DMS53 treated with DMSO at 0.1 percent for 48 hours (cell line): ENCODE measurements at regions not wholly inside any gene's neighbourhood (a gene's known extent, or its start where the extent isn't known, plus 50 kb on each side); places are given as distances from the start of the nearest gene placed in this dataset.

Experiments used
- DNase-seq: peaks from one replicate; lab custom pipeline; 2025; ENCODE audit not compliant: unreplicated experiment; lab: John Stamatoyannopoulos, UW

DNA sequence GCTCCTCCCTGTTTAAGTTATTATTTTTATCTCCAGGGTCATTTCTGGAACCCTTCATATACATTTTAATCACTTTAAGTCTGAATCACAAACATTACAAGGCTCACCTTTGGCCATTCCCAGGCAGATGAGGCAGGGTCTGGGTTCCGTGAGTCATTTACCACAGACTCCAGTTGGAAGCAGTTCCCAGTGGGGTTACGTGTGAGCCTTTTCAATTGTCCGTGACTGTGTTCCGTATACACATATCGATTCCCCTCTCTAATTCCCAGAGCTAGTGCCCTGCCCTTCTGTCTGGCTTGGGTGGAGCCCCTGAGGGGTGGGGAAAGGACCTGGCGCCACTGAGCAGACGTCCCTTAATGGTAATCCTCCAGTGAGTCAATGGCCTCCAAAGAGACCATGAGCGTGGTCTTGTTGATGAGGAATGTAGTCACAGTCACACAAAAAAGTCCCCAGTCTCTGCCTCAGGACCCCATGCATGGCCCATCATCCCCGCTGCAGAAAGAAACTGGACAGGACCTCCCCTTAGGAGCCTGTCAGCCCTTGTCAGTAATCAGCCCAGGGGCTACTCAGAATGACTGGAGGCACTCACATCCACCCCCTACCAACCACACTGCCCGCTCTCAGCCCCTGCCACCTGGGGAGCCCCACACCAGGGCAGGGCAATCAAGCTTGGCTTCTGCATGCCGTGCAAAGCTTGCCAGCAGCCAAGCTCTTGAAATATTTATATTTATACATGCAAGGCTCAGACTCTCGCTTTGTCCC, 144.4 kb downstream of the ZIC5 start:
- no peak for DNase-seq

- DNase-seq = no peak
These were observed 147.6 kb downstream of the ZIC5 start for GRCh38 chr13:99823961-99824360.

DNA sequence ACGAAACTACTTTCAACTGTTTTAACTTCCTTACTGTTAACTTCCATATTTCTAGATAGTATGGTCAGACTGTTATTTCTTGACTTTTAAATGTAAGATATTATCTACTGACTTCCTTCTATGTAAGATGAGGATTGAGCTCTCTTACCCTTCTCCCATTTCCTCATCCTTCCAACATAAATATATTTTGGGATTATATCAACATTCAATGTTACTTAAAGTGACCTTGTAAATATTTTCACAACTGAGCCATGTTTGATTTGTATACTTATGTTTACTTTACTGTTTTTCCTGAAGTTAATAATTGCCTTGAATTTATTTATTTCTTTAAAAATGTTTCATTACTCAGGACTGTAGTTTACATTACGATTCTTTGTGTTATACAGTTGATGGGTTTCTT, 148.7 kb downstream of the ZIC5 start:
- DNase-seq = no peak

GRCh38 chr13:99821741-99822140, 149.8 kb downstream of the ZIC5 start:
- no peak for DNase-seq

- DNase-seq = no peak
These were observed 151.6 kb downstream of the ZIC5 start for GRCh38 chr13:99819967-99820366.

- no peak for DNase-seq
These were observed 155.2 kb downstream of the ZIC5 start for GRCh38 chr13:99816321-99816720.

GRCh38 chr13:99813336-99814095, 158.1 kb downstream of the ZIC5 start:
- DNase-seq = no peak

DNA sequence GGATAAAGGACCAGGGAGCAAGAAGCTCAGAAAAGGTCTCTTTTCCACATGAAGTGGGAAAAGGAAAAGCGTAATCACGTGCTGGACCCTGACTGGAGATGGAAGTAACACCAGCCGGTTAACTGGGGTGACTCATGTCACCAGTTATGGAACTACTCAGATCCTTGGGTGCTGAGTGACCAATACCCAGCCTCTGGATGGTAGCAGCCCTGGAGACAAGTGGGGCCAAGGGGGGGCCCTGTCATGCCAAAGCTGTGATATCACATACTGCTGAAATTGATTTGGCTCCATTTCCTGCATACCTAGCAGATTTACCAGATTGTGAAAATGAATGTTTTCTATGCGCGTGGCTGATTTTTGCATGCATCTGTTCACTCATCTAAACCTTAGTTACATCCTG, 158.9 kb downstream of the ZIC5 start:
- DNase-seq = no peak

DNA sequence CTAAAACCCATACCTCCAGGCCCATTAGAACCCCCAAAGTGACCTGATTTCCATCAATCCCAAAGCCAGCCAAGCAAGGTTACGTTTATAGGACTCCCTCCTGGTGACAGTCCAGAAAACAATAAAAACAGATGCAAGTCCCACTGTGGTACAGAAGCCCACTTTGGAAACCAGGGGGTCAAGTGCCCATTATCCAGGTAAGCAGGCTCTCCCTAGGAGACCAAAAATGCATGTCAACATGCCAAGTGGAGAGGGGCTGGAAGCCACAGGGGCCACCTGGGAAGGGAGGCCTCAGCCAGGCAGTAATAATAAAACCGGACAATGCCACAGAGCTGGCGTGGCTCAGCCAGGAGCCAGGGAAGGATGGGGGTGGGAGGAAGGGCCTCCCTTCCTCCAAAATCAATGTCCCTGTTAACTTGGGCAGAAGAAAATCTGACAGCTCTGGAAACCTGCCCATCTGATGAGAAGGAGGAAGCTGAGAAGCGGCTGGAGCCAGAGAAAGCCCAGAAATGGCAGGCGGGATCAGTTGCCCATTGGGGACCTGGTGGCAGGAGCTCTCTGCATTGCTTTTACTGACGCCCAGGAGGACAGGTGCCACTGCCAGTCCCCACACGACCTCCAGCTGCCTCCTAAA, 160.4 kb downstream of the ZIC5 start:
- DNase-seq = no peak

- DNase-seq = peak; percentile 1
These were observed 161.6 kb downstream of the ZIC5 start for GRCh38 chr13:99809926-99810325.

- no peak for DNase-seq
These were observed 162.1 kb downstream of the ZIC5 start for GRCh38 chr13:99809496-99809895.

- DNase-seq = no peak
These were observed 162.8 kb downstream of the ZIC5 start for GRCh38 chr13:99808786-99809185.

GRCh38 chr13:99806671-99807070, 164.9 kb downstream of the ZIC5 start:
- no peak for DNase-seq

DNA sequence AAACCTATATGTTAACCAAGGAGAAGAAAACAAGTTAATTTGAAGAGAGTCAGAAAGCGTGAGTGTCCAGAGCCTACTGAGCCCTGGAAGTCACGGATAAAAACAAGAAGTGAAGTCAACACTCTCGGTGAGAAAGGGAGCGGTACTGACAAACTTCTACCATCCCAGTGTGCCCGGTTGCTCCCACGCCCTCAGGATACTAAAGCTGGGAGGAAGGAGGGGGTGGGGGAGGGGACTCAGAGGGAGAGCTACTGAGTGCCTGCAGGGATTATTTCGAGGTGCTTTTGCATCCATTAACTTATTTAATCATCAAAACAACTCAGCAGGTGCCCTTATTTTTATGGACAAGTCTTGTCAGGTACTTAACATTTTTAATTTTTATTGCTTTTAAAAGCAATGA, 166.2 kb downstream of the ZIC5 start:
- DNase-seq = no peak

GRCh38 chr13:99803141-99803540, 168.4 kb downstream of the ZIC5 start:
- no peak for DNase-seq

DNA sequence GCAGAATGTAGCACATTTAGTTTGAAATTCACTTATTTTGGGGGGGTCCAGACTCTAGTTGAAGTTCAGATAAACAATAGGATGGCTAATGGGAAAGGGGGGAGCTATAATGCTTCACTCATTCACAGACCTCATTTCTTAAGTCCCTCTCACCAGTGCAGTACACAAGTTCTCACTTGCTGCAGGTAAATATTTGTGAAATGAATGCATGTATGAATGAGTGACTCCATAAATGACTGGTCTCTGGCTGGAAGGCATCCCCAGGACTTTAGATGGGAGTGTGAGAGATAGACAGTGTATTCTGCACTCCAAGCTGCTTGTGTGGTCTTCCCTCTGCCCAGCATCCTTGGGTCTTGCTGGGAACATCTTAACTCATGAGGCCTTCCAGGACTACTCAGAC, 169.2 kb downstream of the ZIC5 start:
- no peak for DNase-seq

DNA sequence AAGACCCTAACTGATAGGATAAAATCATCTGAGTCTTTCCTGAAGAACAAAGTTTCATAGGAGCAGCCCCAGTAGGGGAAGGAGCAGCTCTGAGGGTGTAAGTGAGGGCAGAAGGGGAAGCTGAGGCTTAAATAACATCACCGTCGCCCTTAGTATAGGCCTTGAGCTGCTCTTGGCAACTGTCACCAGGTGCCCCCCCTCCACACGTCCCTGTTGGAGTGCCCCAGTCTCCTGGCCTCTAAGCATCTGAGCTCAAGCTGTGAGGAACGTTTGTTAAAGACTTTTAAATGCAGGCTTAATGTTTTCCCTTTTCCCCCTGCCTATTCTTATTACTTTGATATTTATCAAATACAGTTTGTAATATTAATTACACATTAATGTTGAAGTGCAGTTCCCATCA, 170.6 kb downstream of the ZIC5 start:
- no peak for DNase-seq

GRCh38 chr13:99800011-99800410, 171.6 kb downstream of the ZIC5 start:
- no peak for DNase-seq

DNA sequence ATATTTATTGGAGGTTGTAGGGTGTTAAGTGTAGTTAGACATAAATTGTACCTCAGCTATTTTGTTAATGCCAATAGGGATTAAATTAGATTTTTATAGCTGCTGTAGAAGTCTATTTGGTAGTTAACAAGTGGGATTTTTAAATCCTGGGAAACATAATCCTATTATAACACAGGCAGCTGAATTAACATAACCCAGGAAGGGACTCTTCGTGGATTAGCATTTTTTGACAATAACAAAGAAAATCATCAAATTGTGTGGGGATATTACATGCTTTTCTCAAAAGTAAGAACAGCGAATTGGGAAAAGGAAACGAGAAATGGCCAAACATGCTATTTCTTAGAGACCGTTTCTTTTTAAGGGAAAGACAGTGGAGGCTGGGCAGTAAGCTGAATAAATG, 172.8 kb downstream of the ZIC5 start:
- no peak for DNase-seq

DNA sequence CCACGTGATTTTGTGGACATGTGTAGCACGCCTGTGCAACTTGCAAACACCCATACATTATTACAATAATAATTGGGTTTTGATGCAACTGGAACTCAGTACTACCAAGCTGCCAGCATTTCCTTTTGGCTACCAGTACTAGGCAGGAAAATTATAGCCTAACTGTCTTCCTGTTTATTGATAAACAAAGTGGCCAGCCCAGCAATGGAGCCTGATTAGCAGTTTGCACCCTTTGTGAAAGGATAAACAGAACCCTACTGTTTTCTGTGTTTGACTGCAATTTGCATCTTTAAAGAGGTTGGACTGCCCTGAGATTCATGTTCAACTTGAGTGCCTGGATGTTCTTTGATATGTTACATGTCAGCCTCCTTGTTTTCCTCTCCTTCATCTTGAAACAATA, 173.9 kb downstream of the ZIC5 start:
- DNase-seq = no peak

GRCh38 chr13:99796175-99796819, 175.3 kb downstream of the ZIC5 start:
- no peak for DNase-seq
